Dermis microvascular lymphatic vessel endothelial cell (primary cell): ENCODE measurements at regions not wholly inside any gene's neighbourhood (a gene's known extent, or its start where the extent isn't known, plus 50 kb on each side); places are given as distances from the start of the nearest gene placed in this dataset.
"Not testable (repeated sequence)": the region's sequence is repeated elsewhere in the genome, so short reads cannot be mapped to it uniquely, and the experiment has no call there.

Experiments used
- DNase-seq, 2 donors: peaks; one replicate each; pipeline versions ENCODE4 v3.0.0 to v3.0.0-alpha.2; 2010; ENCODE audit warnings: low read depth in 2 of 2

DNA sequence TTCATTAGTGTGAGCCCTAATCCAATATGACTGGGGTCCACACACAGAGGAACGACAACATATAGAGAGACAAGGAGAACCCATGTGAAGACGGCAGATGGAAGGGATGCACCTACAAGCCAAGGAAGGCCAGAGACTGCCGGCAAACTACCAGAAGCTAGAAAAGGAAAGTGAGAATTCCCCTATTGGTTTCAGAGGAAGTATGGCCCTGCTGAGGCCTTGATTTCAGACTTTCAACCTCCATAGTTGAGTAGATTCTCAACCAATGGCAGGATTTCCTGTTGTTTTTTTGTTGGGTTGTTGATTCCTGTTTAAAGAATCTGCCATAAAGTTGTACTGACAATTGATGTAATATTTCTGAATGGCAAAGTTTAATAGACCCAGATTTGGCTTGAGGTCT is 241.5 kb downstream of the SATB2 start:
- DNase-seq = no peak

GRCh38 chr2:199207011-199207410 is 250.7 kb downstream of the SATB2 start:
- no peak for DNase-seq

DNA sequence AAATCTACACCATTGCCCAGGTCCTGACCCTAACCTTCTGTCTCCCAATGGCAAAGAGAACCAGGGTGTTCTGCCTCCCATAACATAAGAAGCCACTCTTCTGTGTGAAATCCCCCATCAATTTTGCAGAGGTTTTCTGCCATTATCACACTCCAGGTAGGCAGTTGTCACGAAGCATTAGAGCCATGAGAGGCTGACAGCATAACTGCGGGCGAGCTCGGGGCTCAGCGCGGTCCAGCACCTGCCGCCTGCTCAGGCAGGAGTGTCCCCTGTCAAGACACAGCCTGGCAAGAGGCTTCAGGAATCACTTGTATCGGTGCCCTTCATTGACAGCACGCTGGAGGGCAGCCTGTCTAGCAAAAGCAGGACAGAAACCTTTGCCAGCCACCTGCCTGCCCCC is 251.2 kb downstream of the SATB2 start:
- no peak for DNase-seq

GRCh38 chr2:199202964-199203363 is 254.8 kb downstream of the SATB2 start:
- no peak for DNase-seq

DNA sequence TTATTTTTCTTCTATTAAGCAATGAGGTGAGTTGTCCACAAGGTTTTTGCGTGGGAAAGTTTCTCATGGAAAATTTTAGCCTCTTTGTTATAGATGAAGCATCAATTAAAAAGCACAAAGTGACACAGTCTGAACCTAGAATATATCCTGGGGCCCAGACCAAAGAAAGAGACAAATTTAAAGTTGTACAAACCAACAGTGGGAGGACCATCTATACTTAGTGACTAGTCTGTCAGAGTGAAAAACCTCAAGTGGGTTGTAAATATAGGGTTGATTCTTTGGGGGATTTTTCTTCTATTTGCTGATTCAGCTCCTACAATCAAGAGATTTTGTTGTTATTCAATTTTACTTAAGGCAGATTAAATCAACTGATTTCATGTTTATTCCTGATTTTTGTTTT is 256.2 kb downstream of the SATB2 start:
- DNase-seq = no peak

GRCh38 chr2:199199797-199200196 is 257.9 kb downstream of the SATB2 start:
- no peak for DNase-seq

GRCh38 chr2:199197448-199197847 is 260.3 kb downstream of the SATB2 start:
- DNase-seq = no peak

DNA sequence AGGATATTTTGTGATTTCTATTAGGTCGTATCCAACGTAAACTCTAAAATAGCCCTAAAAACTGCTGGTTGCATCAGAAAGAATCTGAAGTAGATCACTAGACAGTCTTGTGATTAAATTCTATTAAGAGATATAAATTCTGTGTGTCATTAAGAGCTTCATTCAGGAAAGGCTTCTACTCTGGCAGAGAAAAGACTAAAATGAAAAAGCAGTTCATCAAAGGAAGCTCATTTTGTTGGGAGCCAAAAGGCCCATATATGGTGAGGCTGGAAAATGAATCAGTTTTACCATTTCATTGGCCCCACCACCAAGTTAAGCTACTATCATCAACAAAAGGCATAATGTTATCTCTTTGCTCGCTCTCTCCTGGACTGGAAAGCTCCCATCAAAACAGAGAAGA is 261.1 kb downstream of the SATB2 start:
- no peak for DNase-seq

- peak in 1 of 2 donors; percentile 5 for DNase-seq
Observed at GRCh38 chr2:199195927-199196502, 261.7 kb downstream of the SATB2 start.

GRCh38 chr2:199191461-199191860 is 266.3 kb downstream of the SATB2 start:
- DNase-seq = no peak

- DNase-seq = no peak
Observed at GRCh38 chr2:199189229-199189628, 268.5 kb downstream of the SATB2 start.

DNA sequence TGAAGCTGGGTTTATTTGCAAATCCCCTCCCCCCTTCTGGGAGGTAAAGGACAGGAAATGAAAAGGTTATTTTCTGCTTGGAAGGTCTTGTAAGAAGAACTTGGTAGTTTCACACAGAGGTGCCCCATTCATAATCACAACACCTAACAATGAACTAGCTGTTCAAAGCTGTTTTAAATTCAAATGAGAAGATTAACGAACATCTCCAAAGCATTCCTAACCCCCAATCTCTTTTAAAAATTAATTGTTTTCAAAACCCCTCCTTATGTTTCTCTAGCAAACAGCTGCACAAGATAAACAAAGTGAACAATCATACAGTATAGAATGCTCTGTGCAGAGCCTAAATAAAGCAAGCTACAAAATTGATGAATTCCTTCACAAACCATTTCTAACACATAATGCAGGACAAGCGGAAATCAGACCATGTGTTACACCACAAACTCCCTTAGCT is 271.4 kb downstream of the SATB2 start:
- no peak for DNase-seq

- DNase-seq = not testable (repeated sequence)
Observed at GRCh38 chr2:199185174-199185573, 272.6 kb downstream of the SATB2 start.

- no peak for DNase-seq
Observed at GRCh38 chr2:199163613-199164458, 293.9 kb downstream of the SATB2 start.

DNA sequence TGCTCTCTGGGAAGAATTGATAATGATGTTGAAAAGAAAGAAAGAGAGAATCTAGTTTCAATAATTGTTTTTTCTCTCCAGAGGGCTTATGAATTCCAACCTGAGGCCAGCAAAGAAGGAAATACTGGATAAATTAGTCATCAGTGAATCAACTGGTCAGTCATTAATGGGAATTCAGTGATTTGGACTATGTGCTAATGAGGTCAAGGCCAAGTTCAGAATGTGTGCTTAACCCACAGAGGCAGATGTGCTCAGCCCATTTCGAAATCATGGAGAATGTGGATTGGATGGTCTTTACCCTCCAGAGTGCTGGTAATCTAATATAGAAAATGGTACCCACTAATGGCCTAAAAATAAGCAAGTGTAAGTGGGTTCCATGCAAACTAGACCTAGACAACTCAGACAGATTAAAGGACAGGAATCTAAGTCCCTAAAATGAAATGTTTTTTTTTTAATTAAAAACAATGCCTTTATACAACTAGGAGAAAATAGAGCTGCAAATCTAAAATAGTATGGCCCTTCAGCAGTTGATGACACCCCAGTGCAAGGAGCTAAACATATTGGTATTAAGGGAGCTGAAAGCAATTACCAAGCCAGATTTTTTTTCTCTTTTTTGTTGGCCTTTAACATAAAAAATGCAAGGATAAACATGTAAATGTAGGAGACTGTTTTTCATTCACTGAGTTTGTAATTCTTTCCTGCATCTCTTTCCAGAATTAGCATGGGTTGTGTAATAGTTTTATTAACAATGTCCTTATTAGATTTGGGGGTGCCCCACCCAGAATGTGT is 296.9 kb downstream of the SATB2 start:
- no peak for DNase-seq

GRCh38 chr2:199160081-199160480 is 297.7 kb downstream of the SATB2 start:
- DNase-seq = no peak

- DNase-seq = no peak
Observed at GRCh38 chr2:199148076-199148845, 309.5 kb downstream of the SATB2 start.

DNA sequence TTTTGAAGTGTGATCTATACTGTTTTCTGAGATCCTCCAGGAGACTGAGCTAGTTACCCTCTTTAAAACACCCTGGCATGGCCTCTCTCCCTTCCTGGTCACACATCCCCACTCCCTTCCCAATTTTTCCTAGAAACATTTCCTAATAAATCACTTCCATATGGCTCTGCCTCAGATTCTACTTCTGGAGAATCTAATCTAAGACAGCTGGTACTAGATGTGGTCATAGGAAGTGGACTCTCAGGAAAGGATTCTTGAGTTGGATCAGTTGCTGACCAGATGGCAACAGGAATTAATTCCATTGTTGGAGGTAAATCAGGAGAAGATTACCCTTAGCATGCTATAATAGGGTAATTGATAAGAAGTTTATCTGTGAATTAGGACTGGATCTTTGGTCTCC is 310.5 kb downstream of the SATB2 start:
- no peak for DNase-seq

GRCh38 chr2:199144546-199144945 is 313.2 kb downstream of the SATB2 start:
- no peak for DNase-seq

DNA sequence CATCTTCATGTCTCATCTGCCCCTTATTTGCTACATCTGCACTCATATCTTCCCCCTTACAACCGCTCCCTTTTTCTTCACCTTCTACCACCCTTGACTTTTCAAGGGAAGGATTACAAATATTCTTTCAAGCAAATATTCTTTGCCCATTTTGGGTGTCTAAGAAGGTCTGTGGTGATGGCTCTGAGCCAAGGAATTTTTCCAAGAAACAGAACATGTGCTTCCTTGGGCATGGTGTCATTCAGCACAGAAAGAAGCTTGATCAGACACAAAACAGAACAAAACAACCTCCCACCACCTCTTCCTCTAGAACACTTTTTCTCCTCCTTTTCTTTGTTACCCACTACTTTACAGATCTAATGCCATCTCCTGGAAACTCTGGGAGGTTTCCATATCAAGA is 313.7 kb downstream of the SATB2 start:
- no peak for DNase-seq

- DNase-seq = no peak
Observed at GRCh38 chr2:199136681-199137080, 321.1 kb downstream of the SATB2 start.

GRCh38 chr2:199136242-199136641 is 321.5 kb downstream of the SATB2 start:
- DNase-seq = no peak
